ENCODE measurements at regions not wholly inside any gene's neighbourhood (a gene's known extent, or its start where the extent isn't known, plus 50 kb on each side); places are given as distances from the start of the nearest gene placed in this dataset.

DNA sequence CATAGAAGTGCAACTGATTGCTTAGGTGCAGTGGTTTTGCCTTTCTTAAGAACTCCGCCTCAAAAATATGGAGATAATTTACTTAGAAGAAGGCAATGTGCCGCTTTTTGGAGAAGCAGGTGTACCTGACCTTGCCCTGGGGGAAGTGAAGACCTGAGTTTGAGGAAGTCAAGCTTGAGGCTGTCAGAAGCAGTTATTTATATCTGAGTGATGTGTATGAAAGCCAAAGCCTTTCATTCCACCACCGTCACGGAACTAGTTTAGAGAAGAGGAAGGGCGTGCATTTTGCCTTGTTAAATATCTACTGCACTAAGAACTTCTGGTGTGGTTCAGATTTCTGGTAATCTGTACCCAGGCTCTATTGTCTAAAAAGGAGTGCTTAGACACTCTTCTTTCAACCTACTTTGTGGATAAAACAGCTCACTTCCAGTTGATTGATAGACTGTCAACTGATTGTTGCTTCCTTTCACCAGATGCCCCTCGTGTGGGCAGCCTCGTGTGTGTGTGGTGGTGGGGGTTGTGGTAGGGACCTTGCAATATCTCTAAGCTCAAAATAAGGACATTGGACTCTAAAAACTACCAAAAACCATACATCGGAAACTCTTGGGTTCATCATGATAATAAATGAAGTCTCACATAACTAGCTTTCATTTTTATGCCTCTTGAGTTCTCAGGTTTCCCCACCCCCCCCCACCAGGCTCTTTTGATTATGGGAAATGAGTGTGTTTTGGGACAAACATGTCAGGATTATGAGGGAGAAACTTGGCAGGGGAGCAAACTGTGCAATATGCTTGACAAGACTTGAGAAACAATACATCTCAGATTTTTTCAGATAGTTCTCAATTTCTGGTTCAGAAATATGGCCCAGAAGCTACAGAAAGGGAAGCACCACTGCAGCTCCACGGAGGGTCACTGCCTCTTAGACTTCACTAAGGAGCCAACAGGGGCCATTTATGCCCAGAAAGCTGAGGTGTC, 78.6 kb downstream of the ARF6 start:
- FAIRE-seq = peak; percentile 35

DNA sequence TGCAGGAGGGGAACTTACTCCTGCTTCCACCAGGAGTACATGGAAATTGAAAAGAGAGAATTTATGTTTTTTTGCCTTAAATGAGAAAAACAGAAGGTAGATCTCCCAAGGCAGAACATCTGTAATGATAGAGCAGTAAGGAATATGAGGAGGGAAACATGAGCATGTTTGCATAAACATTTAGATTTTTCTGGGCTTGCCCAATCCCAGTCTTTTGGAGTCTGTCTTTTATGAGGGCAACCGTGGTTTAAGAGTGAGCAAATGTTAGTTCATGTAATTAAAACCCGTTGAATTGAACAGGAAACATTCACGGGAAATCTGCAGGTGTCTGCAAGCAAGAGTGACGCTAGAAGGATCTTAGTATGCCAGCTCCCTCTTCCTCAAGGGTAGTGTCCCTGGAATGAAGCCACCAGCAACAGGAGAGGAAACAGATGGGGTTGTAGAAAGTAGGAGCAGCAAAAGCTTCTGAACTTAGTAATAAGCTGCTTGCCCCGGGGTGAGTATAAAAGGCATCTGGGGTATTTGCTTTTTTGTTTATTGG, 79.3 kb downstream of the ARF6 start:
- no peak for FAIRE-seq

DNA sequence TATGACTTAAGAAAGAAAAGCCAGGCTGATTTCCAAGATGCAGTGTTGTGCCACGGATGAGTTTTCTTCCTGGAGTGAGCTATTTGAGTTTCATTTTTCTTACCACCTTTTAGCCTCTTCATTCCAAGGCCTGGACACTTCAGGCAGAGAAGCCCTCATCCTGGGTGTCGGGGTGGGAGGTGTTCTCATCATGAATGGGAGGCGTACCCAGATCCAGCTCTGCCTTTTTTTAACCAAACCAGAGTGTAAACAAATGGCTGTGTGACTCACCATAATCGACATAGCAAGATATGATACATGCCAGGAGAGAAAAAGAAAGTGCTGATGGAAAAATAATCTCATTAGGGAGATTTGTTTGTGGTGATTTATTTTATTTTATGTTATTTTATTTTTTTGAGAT, 79.9 kb downstream of the ARF6 start:
- peak; percentile 47 for FAIRE-seq

DNA sequence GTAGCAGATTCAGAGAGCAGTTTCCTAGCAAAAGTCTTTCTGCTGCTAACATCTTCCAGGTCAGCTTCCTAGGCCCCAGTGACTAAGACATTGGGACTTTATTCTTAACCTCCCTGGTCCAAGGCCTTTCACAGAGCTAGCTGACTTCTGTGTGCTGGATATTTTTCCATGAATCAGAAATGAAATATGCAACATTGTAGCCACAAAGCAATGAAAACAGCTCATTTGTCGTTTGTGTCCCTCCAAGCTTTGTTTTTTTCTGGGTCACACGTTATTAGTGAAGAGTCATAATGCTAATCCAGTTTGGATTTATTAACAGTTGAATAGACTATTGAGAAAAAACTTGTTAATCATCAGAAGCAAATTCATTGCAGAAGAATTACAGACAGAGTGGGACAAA, 82.4 kb downstream of the ARF6 start:
- no peak for FAIRE-seq

DNA sequence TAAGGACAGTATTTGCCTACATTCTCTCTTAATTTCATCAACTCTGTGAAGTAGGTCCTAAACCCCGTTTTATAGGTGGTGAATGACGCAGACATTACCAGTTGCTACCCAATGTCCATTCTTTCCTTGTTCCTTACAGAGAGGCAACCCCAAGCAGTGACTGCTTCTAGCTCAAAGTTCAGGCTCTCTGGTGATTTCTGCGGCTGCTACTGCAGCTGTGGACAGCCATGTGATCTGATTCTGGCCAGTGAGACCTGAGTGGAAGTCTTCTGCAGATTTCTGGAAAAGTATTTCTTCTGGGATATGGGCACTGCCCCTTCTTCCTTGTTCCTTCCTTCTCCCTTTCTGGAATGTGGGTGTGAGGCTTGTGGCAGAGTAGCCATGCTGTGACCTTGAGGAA, 82.9 kb downstream of the ARF6 start:
- no peak for FAIRE-seq

DNA sequence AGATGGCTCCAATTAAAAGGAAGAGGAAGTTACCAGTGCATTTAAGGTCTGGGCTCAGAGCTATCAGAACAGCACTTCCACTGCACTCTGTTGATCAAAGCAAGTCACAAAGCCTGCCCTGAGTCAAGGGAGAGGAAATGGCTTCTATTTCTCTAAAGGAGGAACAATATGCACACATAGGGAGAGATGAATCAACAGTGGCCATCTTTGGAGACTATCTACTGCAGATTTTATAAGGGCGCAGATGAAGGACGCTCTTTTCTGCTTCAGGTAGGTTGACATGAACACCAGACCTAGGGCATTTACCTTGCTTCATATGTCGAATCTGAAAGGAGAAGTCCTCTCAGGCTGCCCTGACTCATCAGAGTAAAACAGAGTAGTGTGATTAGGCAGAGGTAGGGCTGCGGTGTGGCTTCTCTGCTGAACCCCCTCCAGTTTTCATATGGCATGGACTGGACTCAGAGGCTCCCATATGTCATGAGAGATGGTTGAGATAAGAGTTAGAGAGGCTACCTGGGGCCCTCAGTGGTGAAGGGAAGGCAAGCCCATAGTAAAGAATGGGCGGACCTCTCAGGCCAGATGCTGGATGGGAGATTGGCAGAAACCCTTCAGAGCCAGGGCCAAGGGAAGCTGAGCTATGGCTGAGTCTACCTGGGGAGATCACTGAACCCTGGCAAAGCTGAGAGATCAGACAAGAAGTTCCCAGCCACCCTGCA, 84.4 kb downstream of the ARF6 start:
- FAIRE-seq = no peak

DNA sequence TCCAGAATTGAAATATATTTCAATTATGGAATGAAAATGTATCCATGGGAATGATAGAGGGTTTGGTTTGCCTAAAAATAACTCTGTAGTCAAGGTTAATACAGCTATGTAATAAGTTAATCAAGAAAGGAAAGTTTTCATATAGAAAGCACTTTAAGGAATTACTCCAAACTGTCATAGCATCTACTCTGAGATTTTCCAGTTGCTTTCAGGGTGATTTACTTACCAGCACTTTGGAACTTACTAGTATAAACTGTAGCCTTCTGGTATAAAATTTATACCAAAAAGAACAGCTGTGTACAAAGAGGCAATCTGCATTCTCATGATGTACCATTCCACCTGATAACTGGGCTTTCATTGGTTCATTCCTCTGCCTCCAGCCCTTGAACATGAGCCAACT, 87.1 kb downstream of the ARF6 start:
- no peak for FAIRE-seq

DNA sequence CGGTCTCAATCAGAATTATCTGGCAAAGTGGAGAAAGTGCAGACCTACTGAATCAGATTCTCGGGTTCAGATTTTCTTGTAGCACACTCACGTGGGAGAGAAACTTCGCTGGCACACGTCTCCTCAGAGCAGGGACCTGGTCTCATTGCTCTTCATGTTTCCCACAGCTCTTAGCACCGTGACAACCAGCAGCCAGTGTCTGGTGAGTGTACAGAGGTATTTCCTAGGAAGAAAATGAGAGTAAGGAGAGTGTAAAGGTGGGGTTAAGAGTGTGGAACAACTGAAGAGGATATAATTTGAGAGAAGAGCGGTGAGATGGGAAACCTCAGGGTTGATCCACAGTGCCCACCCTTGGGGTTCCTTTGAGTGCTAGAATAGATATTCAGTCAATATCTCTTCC, 89.2 kb downstream of the ARF6 start:
- no peak for FAIRE-seq

DNA sequence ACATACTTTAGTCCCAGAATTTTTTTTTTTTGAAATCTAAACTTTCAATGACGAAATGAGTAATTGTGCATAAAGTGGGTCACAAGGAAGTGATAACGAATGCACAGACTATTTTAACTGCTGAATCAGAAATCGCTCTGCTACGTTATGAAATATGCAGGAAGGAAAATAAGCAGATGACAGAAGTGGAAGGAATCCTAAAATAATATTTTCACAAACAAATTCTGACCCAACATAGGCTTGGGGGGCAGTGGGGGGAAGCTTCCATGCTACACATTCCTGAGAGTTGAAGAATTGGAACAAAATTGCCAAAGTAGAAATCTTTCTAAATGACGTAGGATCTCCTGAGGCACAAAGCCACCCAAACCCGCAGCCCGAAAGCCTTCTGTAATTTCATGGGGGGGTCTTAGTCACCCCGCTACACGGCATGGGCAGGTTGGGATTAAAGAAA, 89.6 kb downstream of the ARF6 start:
- peak; percentile 72 for FAIRE-seq

DNA sequence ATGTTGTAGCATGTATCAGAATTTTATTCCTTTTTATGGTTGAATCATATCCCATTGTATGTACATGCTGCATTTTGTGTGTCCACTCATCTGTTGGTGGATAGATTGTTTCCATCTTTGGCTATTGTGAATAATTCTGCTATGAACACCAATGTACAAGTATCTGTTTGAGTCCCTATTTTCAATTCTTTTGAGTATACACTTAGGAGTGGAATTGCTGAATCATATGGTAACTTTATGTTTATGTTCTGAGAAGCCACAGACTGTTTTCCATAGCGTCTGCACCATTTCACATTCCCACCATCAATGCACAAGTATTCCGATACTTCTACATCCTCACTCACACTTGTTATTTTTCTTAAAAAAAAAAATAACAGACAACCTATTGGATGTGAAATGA, 91.5 kb downstream of the ARF6 start:
- no peak for FAIRE-seq

DNA sequence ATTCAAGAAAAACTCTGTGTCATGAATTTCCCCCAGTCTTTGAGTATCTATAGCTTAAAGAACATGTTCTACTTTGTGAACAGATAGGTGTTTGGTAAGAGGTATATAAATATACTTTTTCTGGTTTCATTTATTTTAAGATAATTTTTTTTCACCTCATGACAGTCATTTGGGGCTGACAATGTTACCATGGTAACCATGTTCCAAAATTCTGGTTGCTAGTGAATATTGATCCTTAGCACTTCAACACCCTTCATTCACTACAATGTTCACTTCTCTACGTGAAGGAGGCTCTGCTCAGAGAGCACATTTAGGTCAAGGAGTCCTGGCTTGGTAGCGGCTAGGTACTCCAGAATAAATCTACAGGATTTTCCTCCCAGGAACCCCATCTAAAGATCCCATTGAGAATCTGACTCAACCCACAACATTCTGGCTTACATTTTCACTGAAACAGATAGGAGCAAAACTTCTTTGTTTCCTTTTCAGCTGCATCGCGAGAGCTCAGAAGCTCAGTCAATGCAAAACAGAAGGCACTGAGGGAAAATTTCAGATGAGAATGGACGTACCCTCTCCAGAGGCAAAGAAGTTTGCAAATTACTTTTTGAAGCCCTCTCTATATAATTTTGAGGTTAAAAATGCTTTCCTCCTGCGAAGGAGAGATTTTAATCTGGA, 93.6 kb downstream of the ARF6 start:
- no peak for FAIRE-seq

DNA sequence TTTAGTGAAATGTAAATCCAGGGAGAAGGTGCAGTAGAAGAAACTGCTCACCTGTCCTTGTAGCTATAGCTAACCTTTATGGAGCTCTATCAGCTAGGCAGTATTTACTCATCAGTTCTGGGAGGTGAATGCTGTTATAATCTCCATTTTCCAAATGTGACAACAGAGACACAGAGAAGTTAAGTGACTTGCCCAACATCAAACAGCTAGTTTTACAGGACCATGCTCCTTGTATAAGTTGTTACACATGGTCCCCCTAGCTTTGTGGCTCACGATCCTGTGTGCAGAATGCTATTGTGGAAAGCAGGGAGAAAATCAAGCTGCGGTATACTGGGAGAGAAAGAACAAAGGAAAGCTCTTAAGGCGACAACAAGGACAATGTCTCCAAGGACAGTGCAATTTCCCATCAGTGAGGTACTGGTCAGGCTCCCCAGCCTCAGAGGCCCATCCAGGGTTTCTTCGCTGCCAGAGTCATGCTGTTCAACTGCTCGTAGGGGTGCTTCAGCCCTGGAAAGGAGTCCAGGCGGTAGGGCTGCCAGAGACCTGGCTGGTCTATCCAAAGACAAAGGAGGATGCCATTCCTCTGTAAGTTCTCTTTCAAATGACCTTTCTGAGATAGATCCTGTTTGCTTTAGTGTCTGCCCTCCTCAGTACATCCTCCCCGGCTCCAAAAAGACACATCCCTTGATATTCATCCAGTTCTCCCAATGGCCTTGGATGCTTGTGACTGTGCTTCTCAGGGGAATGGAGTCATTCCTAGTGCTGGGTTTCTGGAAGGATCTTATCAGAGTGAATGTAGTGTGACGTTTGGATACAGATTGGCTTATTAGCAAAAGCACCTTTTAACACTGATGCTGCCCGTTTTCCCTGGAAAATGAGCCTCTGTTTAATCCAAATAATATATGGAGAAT, 95.5 kb downstream of the ARF6 start:
- FAIRE-seq = no peak

DNA sequence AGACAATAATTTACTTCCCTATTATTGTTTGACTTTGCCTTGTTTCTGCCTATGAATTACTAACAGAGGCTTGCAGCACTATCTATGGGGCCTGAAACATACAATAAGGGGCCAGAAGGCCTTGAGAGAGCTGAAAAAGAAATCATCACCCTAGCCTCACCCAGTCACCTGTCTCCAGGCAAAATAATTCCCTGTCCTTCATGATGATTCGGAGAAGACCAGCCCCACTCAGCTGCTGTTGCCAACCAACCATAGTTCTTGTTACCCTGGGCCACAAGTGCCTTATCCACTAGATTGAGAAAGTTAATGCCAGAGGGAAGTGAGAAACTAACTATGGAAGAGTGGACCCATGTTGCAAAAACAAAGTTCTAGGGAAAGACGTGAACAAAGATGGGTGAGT, 97.1 kb downstream of the ARF6 start:
- FAIRE-seq = no peak

DNA sequence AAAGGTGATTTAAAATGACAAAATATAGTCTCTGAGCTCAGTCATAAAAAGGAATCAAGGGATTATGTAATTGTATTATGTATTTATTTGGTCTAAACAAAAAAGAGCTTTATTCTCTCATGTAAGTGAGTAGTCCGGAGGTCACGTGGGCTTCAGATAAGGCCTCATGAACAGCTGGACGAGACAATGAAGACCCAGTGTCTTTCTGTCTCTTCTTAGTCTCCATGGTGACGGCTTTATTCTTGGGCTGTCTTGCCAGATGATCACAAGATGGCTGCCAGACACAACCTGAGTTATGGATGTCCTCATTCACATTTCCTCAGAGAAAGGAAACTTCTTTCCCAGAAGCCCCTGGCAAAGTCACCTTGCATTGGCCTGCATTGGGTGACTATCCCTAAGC, 98.6 kb downstream of the ARF6 start:
- no peak for FAIRE-seq

DNA sequence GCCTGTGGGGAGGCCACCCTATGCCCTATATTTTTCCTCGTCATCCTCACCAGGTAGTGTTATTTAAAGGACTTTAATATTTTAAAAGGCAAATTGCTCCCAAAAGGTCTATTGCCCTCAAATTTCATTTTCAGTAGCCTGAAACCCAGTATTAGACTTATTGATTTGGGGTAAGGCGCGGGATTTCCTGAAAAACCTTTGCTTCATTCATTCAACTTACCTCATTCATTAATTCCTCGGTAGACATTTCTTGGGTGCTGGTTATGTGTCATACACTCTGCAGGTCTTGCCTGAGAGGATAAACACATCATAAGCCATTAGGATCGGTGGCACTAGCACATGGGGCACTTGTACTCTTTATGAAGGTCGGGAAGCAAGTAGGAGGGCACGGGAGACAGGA, 99.2 kb downstream of the ARF6 start:
- FAIRE-seq = no peak

DNA sequence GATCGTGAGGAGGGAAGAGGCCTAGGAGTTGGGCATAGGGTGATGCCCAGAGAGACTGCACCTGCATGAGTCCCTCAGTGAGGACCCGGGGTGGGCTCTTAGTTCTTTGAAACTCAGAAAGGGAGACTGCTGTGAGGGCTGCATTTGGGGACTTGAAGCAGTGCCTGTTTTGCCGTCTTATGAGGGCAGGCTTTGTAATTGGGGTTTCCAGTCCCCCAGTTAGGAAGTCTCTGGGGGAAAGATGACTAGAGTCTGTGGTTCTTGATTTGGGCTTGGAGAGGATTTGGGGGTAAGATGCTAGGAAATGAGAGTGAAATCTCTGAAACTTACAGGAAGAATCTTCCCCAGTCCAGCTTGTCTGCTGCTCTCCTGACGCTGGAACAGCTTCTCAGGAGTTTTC, 99.6 kb downstream of the ARF6 start:
- FAIRE-seq = no peak

DNA sequence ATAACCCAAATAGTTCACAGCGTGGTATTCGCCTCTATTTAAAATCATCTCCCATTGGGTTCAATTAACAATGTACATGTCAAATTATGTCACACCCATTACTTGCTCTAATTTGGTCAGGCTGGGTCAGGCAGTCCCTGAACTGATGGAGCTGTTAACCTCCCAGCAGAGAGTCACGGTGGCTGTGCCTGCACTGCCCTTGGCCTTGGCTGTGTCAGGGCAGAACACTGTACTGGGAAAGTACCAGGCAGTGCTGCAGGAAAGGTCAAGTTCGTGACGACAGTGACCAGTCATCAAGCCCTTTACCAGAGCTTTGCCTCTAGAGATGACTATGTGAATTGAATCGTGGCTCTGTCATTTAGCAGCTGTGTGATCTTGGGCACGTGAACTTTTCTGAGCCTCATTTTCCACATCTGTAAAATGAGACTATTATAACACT, 100.0 kb downstream of the ARF6 start:
- FAIRE-seq = no peak

DNA sequence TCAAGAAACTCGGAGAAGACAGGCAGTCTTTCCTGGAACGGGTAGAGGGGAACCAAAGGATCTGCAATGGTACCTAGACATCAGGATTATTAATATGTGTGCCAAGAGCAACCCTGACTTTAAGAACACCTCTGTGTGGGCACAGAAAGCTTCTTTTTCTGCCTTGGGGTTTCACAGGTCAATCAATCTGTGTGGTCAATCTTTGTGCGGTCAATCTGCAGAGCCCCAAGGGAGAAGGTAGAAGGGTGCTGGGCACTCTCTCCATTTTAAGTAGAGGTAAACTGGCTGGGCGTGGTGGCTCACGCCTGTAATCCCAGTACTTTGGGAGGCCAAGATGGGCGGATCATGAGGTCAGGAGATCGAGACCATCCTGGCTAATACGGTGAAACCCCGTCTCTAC, 100.7 kb downstream of the ARF6 start:
- FAIRE-seq = no peak

DNA sequence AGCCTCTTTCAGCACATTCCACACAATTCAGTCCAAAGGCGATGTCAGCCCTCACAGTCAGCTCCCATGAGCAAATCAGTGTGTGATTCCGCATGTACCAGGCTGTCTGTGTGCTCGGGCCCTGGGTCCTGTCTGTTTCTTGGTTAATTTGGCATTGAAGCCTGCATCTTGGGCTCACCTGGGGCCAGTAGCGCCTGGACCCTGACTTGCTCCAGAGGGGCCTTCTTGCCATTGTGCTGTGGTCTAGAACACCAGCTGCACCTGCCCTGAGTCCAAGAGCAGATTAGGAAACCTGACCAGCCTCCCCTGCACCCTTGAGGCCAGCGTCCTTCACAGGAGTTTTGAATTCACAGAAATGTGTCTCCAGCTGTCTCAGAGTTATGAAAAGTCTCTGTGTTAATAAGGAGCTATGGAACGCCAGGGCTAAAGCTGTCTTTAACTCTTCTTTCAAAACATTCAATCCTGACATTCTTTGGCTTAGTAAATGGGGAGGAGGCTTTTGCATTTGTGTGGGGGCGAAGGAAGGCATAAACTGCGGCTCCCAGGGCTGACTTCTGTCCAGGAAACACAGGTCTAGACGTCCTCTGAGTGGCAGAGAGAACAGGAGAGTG, 102.2 kb downstream of the ARF6 start:
- FAIRE-seq = no peak

DNA sequence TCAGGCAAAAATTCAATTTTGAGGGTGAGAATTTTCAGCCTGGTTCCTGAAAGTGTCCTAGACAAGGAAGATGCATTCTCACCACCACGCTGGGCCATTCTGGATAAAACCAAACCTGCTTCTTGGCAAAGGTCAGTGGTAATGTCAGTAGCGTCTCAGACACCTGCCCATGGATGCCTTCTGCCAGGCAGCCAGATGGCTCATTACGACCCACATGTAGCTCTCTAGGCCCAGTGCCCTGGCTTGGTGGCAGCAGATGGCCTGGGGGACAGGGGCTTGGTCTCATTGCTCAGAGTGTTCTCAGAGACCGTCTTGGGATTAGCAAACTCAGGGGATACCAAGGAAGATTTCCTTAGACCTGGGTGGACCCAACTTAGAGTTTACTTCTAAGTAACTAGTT, 105.1 kb downstream of the ARF6 start:
- no peak for FAIRE-seq

DNA sequence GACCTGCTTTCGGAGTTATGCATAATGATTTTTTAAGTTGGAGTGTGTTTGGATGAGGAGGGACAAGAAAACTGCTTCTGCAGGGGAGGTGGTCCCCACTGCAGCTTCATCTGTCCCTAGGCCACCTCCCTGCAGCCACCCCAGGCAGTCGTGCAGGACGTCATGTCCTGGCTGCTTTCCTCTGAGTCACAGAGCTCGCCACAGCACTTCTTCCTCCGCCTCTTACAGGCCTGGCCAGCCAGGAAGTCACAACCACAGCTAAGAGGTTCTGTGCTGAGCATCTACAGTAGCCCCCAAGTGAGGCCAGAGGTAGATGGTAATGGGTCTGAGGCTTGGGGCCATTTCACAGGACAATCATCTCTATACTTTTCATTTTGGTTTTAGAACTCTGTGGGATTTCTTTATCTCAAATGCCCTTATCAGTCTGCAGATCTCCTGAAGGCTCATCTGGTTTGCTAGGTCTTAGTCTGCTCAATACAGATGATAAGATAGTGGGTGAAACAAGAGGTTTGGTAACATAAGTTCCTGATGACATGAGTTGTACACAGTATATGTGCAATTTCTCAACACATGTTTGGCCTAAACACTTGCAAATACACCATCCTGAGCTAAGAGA, 106.4 kb downstream of the ARF6 start:
- no peak for FAIRE-seq
